HPDE6-E6E7 (cell line): ENCODE measurements at regions not wholly inside any gene's neighbourhood (a gene's known extent, or its start where the extent isn't known, plus 50 kb on each side); places are given as distances from the start of the nearest gene placed in this dataset.

Experiments
- DNase-seq: peaks from one replicate; pipeline ENCODE4 v3.0.0; 2011; ENCODE audit warnings: missing footprints; ENCODE audit errors: extremely low spot score

DNA sequence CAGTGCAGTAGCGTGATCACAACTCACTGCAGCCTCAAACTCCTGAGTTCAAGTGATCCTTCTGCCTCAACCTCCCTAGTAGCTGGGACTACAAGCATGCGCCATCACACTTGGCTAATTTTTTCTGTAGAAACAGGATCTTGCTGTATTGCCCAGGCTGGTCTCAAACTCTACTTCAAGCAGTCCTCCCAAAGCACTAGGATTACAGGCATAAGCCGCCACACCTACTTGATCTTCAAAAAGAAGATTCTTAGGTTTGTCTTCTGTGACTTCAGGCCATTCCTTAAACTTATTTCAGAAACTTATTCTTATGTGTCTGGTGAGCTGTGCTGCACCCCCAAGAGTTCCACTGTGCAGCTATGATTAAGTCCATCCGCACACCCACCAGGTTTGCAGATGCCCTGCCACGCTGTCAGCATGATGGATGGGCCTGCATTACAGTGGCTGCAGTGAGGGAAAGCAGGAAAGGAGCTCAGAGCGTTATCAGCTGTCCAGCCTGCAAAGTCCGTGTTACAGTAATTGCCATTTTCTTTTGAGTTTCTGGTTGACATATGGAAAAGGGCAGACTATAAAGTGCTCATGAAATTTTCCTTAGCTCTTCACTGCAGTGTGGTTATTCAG lies 146.6 kb downstream of the AASDH start:
- no peak for DNase-seq

DNA sequence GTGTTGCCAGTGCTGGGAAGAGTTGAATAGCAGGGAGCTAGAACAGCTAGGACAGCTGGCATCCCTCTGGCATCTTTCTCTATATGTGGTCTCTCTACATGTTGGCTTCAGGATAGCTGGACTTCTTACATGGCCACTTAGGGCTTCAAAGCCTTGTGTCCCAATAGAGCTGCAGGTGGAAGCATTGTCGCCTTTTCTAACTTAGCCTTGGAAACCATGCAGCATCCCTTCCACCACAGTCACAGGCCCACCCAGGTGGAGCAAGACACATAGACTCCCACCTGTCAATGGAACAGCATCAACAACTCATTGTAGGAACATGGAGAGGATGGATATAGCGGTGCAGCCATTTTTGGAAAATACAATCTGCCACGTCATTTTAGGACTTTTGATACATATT lies 149.0 kb downstream of the AASDH start:
- no peak for DNase-seq

DNA sequence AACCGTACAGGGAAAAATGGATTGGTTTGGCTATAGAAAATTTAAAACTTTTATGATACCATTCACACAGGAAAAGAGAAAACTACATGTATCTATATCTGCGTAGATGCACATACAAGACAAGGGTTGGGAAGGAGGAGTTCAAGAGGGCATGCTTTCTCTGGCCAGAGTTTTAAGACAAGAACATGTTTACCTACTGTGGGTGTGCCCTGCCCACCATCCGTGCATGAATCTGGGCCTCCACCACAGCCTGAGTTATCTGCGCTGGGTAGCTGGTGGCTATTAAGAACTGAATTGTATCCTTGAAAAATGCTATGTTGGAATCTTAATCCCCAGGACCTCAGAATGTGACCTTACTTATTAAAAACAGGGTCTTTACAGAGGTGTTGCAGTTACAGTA lies 151.6 kb downstream of the AASDH start:
- DNase-seq: no peak

DNA sequence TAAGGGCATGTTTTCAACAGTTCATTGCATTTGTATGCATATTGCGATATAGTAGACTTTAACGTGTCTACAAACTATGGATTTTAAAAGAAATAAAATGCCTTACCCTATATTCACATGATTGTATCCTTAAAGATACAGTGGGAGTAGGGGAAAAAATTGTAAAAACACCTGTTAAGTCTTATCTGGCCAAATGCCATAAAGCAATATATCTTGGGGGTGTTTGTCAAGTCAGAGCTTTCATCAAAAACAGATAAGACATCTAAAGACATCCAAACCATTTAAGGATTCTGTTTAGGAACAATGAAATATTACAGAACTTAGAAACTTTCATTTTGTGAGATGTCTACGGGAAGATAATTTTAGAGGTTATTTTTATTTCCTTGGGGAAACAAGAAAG lies 152.3 kb downstream of the AASDH start:
- DNase-seq: no peak

DNA sequence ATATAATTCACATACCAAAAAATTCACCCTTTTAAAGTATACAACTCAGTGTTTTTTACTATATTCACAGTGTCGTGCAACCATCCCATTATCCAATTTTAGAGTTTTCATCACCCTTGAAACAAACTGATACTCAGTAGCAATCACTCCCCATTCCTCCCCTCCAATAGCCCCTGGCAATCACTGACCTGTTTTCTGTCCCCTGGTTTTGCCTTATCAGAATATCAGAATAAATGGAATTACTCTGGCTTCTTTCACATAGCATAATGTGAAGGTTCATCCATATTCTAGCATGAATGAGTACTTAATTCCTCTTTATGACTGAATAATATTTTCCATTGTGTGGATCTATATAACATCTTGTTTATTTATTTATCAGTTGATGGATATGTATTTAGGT lies 153.2 kb downstream of the AASDH start:
- no peak for DNase-seq

DNA sequence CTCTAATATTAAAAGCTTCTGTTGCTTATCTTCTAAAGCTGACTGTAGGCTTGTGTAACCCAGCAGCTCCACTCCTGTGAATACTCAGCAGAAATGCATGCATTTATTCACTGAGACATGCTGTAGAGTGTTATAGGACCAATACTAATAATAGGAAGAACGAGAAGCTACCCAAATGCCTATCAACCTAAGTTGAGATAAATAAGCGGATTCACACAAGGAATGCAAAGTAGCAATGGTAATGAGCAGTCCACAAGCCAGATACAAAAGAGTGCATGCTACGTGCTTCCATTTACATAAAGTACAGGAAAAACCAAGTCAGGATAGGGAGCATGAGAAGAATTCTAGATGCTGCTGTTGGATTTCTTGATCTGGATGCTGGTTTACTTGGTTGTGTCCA lies 155.9 kb downstream of the AASDH start:
- no peak for DNase-seq

DNA sequence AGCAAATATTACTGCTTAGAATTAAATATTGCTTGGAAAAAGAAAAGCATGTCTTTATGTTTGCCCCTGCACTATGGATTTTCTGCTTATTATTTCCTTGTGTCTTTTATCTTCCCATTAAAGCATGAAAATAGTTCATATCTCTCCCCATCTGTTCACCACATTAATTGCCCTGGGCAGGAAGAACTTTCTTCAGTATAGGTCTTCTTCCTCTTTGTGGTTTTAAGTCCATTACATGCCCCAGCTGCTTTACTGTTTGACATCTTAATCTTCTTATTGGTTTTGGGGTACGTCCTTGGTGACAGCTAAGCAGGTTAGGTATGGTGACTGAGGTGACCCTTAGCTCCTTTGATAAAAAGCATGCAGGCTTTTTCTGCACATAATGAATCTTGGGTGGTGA lies 157.3 kb downstream of the AASDH start:
- DNase-seq: no peak

DNA sequence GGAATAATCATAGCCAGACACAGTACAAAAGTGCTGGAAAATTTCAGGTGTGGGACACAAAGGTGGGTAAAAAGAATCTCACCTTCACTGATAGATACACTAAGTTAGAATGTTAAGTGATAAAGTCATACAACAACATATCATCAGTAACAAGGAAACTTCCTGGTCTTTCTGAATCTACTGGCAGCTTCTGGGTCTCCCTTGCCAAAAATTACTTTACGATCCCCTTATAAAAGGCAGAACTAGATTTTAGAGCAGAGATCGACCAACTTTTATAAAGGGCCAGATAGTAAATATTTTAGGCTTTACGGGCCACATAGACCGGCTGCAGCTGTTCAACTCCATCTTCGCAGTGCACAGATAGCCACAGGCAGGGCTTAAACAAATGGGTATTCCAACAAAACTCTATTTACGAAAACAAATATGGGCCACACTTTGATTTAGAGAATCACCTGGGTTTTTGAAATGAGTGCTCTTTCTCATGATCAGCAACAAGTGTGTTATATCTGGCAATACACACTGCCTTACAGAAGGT lies 159.9 kb downstream of the AASDH start:
- no peak for DNase-seq

DNA sequence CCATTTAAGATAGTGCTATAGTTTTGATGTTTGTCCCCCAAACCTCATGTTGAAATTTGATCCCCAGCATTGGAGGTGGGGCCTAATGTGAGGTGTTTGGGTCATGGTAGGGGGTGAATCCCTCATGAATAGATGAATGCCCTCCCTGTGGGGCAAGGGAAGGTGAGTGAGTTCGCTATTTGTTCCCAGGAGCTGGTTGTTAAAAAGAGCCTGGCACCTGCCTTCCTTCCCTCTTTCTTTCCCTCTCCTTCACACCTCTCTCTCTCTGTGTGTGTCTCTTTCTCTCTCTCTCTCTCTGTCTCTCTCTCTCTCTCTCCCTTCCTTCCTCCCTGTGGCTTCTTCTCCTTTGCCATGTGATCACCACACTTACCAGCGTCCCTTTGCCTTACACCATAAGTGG lies 160.7 kb downstream of the AASDH start:
- DNase-seq: no peak

DNA sequence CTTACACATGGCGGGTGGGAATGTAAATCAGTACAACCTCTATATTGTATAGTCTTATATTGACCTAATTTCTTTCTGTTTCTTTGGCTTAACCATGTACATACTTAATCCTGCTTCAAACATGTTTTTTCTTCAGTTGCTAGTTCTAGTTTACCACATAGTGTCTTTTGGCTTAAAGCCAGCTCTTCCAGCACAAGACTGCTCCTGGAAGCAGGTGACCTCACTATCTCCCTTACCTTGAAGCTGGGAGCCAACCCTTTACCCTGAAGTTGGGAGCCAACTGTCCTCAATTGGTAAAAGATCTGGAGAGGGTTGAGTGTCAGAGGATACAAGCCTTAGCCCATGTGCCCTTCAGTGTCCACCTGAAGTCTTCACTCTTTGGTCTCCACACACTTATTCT lies 162.7 kb downstream of the AASDH start:
- no peak for DNase-seq

DNA sequence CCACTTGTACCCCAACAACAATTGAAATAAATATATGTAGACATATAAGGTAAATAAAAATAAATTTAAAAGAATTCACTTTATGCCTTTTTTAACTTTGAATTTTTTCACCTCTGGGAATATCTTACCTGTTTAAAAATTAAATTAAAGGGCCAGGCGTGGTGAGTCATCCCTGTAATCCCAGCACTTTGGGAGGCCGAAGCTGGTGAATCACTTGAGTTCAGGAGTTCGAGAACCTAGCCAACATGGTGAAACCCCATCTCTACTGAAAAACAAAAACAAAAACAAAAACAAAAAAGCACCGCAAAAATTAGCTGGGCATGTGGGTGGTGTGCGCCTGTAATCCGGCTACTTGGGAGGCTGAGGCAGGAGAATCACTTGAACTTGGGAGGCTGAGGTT lies 164.8 kb downstream of the AASDH start:
- DNase-seq: no peak

DNA sequence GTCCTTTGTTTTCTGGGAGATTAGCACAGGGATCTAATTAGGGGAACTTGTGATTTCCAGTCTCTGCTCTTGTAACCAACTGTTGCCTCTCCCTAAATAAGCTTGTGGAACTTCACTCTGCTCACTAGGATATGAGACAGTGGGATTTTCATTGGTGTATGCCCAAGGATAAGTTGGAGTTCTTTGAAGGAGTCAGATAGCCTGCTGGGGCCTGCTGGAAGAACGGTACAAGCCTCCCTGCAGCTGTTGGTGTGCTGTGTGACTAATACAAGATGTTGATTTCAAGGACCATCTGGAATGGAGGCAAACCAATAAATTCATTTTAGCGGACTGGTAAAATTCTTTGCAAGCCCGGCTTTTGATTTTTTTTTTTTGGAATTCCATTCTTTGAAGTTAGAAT lies 167.0 kb downstream of the AASDH start:
- DNase-seq: no peak

DNA sequence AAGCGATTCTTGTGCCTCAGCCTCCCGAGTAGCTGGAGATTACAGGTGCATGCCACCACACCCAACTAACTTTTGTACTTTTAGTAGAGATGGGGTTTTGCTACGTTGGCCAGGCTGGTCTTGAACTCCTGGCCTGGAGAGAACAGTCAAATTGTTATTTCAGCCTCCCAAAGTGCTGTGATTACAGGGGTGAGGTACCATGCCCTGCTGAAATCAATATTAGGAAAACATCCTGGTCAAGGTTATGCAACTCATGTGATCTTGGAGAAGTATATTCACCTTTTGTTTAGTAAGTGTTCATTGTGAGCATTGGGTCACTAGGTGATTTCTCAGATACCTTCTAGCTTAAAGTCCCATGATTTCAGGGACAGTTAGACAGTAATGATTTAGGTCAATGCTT lies 167.8 kb downstream of the AASDH start:
- DNase-seq: no peak

DNA sequence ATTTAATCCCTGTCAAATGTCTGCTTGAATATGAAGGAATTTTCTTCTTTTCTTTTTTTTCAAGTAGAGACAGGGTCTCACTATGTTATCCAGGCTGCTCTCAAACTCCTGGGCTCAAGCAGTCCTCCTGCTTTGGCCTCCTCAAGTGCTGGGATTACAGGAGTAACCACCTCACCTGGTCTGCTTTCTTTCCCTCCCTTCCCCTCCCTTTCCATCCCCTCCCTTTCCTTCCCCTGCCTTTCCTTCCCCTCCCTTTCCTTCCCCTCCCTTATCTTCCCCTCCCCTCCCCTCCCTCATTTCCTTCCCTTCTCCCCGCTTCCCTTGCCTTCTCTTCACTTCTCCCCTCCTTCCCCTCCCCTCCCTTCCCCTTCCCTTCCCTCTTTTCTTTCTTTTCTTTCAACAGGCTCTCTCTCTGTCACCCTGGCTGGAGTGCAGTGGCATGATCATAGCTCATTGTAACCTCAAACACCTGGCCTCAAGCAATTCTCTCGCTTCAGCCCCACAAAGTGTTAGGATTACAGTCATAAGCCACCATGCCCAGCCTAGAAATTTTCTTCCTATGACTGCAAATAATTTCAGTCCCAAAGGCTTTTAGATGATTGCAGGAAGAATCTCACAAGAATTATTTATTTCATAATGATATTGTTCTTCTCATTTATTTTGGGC lies 168.9 kb downstream of the AASDH start:
- no peak for DNase-seq

DNA sequence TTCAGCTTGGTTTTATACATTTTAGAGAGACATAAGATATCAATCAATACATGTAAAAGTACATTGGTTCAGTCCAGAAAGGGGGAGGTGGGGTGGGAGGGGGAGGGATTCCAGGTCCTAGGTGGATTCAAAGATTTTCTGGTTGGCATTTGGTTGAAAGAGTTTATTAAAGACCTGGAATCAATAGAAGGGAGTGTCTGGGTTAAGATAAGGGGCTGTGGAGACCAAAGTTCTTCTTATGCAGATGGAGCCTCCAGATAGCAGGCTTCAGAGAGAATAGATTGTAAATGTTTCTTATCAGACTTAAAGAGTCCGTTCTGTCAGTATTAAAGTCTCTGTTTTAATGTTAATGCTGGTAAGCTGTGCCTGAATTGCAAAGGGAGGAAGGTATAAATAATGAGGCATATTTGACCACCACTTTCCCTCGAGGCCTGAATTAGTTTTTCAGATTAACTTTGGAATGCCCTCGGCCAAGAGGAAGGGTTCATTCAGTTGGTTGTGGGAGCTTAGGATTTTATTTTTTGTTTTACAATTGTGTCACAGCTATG lies 169.9 kb downstream of the AASDH start:
- DNase-seq: no peak

DNA sequence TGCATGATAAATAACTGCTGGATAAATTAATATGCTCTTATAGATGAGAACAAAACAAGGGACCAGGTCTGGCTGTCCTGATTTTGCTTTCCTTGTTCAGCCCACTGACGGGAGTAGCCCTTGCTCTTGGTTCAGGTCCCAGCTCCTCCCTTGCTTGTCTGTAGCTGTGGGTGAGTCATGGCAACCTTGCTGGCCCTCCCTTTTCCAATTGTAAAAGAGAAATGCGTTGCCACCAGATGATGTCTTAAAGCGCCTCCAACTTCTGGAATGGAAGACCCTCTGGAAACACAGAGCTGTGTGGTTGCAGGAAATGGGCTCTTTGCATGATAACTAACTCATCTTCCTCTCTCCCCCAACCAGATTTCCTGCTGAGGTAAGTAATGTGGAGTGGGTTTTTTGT lies 171.4 kb downstream of the AASDH start:
- DNase-seq: peak; percentile 64

DNA sequence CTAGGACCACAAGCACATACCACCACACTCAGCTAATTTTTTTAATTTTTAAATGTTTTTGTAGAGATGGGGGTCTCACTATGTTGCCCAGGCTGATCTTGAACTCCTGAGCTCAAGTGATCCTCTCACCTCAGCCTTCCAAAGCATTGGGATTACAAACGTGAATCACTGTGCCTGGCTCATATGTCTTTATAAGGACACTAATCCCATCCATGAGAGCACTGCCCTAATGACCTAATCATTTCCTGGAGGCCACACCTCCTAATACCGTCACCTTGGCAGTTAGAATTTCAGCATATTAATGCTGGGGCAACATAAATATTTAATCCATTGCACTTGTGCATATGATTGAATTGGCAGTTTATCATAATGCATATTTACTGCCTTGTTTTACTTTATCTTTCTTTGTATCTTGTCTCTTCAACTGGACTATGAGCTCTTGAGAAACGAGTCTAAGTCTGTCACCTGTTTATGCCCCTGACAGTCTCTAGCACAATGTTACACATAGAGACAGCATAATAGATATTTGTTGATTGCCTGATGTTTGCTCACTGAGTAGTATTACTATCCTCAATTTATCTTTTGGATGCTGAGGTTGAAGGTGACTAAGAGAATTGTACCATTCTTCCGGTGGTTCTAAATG lies 172.0 kb downstream of the AASDH start:
- no peak for DNase-seq

DNA sequence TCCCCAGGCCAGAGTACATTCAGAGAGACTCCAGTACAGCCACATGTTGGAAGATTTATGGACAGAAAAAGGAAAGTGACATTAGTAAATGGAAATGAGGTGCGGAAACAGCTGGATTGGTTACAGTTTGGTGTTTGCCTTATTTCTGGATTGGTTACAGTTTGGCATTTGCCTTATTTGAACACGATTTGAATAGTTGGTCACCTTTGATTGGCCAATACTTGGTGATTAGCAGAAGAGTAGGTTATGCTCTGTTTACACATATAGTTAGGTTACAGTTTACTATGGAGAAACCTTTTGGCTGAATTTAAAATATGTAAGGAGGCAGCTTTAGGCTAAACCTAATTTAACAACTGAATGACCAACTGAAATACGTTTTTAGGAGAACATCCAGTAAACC lies 173.7 kb downstream of the AASDH start:
- no peak for DNase-seq

DNA sequence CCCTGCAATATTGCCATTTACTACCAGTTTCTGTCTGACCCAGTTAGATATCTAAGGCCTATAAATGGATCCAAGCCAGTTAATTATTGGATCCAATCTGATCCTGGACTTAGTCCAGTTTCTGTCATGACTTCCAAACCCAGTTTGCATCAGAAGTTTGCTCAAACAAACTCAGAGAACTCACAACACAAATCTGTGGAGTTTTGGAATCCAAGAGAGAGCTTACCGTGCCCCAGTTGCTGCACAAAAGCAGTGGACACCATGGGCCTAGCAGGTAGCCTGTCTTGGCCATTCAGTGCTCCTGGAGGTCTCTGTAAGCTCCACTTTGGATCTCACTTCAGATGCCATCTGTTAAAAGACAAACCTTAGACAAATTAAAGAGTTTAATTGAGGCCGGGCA lies 174.5 kb downstream of the AASDH start:
- no peak for DNase-seq

DNA sequence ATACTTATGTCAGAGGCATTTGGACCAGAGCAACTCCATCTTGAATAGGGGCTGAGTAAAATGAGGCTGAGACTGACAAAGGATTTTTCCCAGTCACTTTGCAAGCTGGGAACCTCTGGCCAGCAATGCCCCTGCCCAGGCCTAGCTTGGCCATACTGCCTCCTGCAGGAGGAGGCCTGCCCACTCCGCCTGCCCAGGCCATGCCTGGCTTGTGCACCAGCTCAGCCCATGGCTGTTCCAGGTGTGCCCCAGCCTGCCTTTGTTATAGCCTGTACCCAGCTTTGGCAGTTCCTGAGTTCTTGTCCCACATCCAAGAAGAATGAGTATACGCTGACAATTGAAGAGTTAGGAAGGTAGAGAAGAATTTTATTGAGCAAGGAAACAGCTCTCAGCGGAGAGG lies 176.1 kb downstream of the AASDH start:
- DNase-seq: no peak

DNA sequence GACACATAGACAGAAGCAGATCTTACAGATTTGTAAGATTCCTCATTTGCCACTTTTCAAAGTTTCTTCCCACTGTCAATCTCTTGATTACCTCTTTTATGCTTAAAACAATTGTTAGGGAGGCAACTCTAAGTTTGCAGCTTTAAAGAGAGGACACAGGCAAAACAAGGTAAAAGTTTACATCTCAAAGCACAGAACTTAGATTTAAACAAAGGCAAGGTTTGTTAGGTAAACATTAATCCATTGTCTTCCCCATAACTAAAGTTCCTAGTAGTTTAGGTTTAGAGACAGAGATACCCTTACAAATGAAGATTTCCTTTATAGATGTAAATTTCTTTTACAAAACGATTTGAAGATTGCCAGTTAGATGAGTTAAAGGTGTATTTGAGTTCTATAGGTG lies 176.9 kb downstream of the AASDH start:
- no peak for DNase-seq

DNA sequence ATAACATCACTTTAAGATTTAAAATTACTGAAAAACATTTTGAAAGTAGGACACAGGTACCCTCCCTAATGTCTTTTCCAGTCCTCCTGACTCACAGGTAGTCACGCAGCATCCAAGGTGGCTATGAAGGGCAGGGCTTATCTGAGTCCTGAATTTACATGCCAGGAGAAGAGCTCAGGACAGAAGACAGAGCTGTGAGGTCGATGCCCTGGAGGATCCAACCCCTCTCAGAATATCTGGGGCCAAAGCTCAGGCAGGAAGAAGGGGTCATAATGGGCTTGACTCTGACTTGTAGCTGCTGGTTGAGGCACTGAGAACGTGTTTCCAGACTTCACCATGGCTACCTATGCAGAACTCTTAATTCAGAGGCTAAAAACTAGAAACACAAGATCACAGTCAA lies 177.5 kb downstream of the AASDH start:
- no peak for DNase-seq

DNA sequence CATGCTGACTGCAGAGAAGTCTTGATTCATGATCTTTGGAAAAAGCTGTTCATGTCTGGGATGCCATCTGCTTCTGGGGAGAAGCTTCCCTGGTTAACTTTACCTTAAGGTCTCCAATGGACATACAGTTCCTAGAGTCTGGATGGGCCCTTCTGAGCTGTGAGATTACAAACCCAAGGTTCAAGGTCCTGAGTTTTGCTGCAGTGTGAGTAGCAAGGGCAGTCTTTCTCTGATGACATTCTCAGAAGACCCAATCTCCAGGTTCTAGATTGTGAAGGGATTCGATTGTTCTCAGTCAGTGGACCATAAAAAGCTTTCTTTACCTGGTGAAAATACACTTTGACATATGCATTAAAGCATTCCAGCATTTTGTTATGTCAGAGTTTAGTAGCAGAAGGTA lies 179.2 kb downstream of the AASDH start:
- no peak for DNase-seq
